GM12878 (cell line): ENCODE measurements at regions not wholly inside any gene's neighbourhood (a gene's known extent, or its start where the extent isn't known, plus 50 kb on each side); places are given as distances from the start of the nearest gene placed in this dataset.

Experiments
- ATAC-seq: fragments of 200-7000 bp; cut with Tn5 transposase; 3 replicates; pipeline ENCODE4 v1.9.1; 2020; ENCODE audit warnings: mild to moderate bottlenecking, moderate library complexity
- BruUV-seq: library from RNA; stranded (reverse); fragments of 400-500 nt; replicated peaks from 2 replicates; lab custom pipeline; 2021; lab: Mats Ljungman, UMichigan
- CTCF ChIA-PET: fragments of 300-600 bp; sonication (Branson Sonifier 250); formaldehyde crosslinking; extraction: SDS; loops from one replicate; lab custom pipeline; 2021; ENCODE audit warnings: inconsistent platforms; lab: Yijun Ruan, JAX
- POLR2A ChIA-PET: fragments of 350-600 bp; formaldehyde crosslinking; extraction: SDS; loops from one replicate; lab custom pipeline; 2021; ENCODE audit warnings: inconsistent platforms; lab: Charles Lee
- RAD21 ChIA-PET: fragments of 300-600 bp; sonication (Branson Sonifier 250); formaldehyde crosslinking; loops from one replicate; lab custom pipeline; 2023; ENCODE audit warnings: antibody characterized with exemption; ENCODE audit not compliant: unreplicated experiment; lab: Charles Lee
- SMC1A ChIA-PET: fragments of 300-600 bp; sonication (Branson Sonifier 250); formaldehyde crosslinking; loops from one replicate; lab custom pipeline; 2023; ENCODE audit not compliant: unreplicated experiment, uncharacterized antibody; lab: Charles Lee
- DNase-seq: peaks from one replicate; pipeline ENCODE4 v3.0.0-alpha.2; 2011; ENCODE audit warnings: low read depth, low spot score
- FAIRE-seq: peaks from 3 replicates; lab custom pipeline; 2011; peaks lifted over from hg19 to GRCh38; lab: Jason Lieb, UNC
- H2AFZ ChIP-seq: 2 replicates; pipeline ENCODE4 v1.6.0; 2011; ENCODE audit warnings: low read depth, low read length, control low read depth; ENCODE audit not compliant: control insufficient read depth
- H3K27ac ChIP-seq: 2 replicates; pipeline ENCODE4 v1.5.1; 2011; ENCODE audit warnings: control low read depth; ENCODE audit not compliant: control insufficient read depth, insufficient read depth
- H3K27me3 ChIP-seq, 2 experiments: replicated peaks in 1 of 2; 2 replicates each; pipeline versions ENCODE4 v1.6.0 to v1.6.1; 2011; ENCODE audit warnings: low read length in 1 of 2; ENCODE audit not compliant: control insufficient read depth in 2 of 2, insufficient read depth in 2 of 2
- H3K36me3 ChIP-seq, 2 experiments: 2 replicates each; pipeline ENCODE4 v1.5.1; 2011; ENCODE audit warnings: low read length in 1 of 2; ENCODE audit not compliant: control insufficient read depth in 2 of 2, insufficient read depth in 2 of 2
- H3K4me1 ChIP-seq: 2 replicates; pipeline ENCODE4 v1.6.1; 2011; ENCODE audit warnings: mild to moderate bottlenecking, low read length, moderate library complexity, mixed read lengths; ENCODE audit not compliant: control insufficient read depth, insufficient read depth
- H3K4me2 ChIP-seq: 2 replicates; pipeline ENCODE4 v1.6.0; 2011; ENCODE audit warnings: control low read depth; ENCODE audit not compliant: control insufficient read depth, insufficient read depth
- H3K4me3 ChIP-seq: fragments of 200-600 bp; sonication (generic); 2 replicates; pipeline ENCODE4 v1.5.1; 2016
- H3K79me2 ChIP-seq: 2 replicates; pipeline ENCODE4 v1.6.0; 2011; ENCODE audit warnings: low read length; ENCODE audit not compliant: control insufficient read depth, insufficient read depth
- H3K9ac ChIP-seq: 2 replicates; pipeline ENCODE4 v1.8.0; 2011; ENCODE audit warnings: low read length, control low read depth, mixed read lengths; ENCODE audit not compliant: control insufficient read depth, insufficient read depth
- H3K9me3 ChIP-seq: replicated peaks from 3 replicates; pipeline ENCODE4 v1.5.1; 2011; ENCODE audit warnings: mild to moderate bottlenecking, low read length; ENCODE audit not compliant: control insufficient read depth, insufficient read depth
- H4K20me1 ChIP-seq: 2 replicates; pipeline ENCODE4 v1.6.0; 2011; ENCODE audit not compliant: control insufficient read depth, insufficient read depth
- BCLAF1 ChIP-seq: fragments of 450-650 bp; IDR thresholded peaks from 2 replicates; pipeline ENCODE4 v1.6.1; 2017; ENCODE audit warnings: antibody characterized with exemption, mild to moderate bottlenecking, moderate library complexity
- E2F4 ChIP-seq: IDR thresholded peaks from 2 replicates; pipeline ENCODE4 v1.6.1; 2012; ENCODE audit warnings: low read depth, low read length, improper control_type of control experiment
- GATAD2B ChIP-seq: fragments of 450-650 bp; conservative IDR thresholded peaks from 2 replicates; pipeline ENCODE4 v1.6.1; 2017; ENCODE audit warnings: low read depth, mild to moderate bottlenecking, moderate library complexity
- IKZF1 ChIP-seq: fragments of 450-650 bp; conservative IDR thresholded peaks from 2 replicates; pipeline ENCODE4 v1.6.1; 2017; ENCODE audit warnings: antibody characterized with exemption, mild to moderate bottlenecking
- IRF4 ChIP-seq: IDR thresholded peaks from 2 replicates; pipeline ENCODE4 v1.6.1; 2011; ENCODE audit warnings: low read depth, low read length
- POLR2AphosphoS2 ChIP-seq: IDR thresholded peaks from 2 replicates; pipeline ENCODE4 v1.6.1; 2011; ENCODE audit warnings: low read depth, mild to moderate bottlenecking, low read length, improper control_type of control experiment, moderate library complexity
- RELA ChIP-seq: fragments of 450-650 bp; IDR thresholded peaks from 2 replicates; pipeline ENCODE4 v1.8.0; 2014; ENCODE audit warnings: borderline replicate concordance; ENCODE audit not compliant: partially characterized antibody
- RFX5 ChIP-seq: IDR thresholded peaks from 2 replicates; pipeline ENCODE4 v1.6.1; 2011; ENCODE audit warnings: low read depth, low read length, improper control_type of control experiment
- RUNX3 ChIP-seq: IDR thresholded peaks from 2 replicates; pipeline ENCODE4 v1.6.1; 2012; ENCODE audit warnings: low read length, inconsistent platforms
- SPI1 ChIP-seq: IDR thresholded peaks from 2 replicates; pipeline ENCODE4 v1.6.1; 2011; ENCODE audit warnings: low read depth, mild to moderate bottlenecking, low read length, moderate library complexity, borderline replicate concordance; ENCODE audit not compliant: insufficient read depth
- ZNF274 ChIP-seq: IDR thresholded peaks from one replicate; pipeline ENCODE4 v1.8.0; 2011; ENCODE audit not compliant: insufficient read length, insufficient read depth
- WGBS: methylation state at CpG from one replicate; pipeline ENCODE4 v1.1.6; 2016; ENCODE audit warnings: low lambda C conversion rate; ENCODE audit not compliant: insufficient replicate concordance, insufficient coverage; ENCODE audit errors: missing lambda C conversion rate; 5-methylcytosine and 5-hydroxymethylcytosine counted together
- in situ Hi-C: fragments of 300-500 bp; cut with MboI; formaldehyde crosslinking; loops from 9 replicates; pipeline ENCODE4 v1.14.3; 2018; ENCODE audit warnings: mixed read lengths
- intact Hi-C: fragments of 100-400 bp; cut with micrococcal nuclease; formaldehyde crosslinking; loops from one replicate; pipeline ENCODE4 v1.14.2; 2022; ENCODE audit not compliant: unreplicated experiment

DNA sequence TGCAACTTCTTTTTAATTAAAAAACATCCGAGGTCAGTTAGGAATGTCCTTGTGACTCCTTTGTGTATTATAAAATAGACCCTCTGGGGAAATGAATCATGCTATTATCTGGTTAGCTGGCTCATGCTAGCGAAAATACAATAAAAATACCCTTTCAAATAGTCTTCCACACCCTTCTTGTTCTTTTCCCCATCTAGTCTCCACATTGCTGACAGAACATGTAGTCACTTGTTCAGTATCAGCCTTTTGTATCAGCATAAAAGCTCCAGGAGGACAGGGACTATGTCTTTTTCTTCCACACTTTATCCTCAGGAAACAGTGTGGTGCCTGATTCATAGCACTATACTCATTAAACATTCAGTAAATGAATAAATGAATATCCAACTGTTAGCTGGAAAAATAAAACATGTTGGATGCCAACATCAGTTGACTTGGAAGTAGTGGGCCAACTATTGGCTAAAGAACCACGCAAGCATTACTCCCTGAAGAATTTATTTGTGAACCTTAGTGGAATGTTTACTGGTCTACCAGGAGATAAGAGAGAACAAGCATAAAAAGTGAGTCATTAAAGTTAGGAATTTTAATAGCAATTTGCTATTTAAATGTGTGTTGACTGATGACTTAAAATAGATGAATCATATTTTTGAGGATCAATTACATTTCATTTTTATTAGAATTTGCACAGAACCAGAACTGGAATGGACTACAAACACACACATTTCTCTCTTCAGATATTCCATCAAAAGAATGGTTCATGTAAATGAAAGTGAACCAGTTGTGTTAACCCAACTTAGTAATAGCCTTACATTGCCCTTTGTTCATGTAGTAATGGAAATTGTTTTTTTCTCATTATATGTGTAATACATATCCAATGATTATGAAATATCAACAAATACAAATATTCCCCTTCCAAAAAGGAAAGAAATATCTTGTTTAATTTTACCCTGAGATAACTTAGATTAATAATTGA lies 129.6 kb downstream of the DKK1 start:
- FAIRE-seq (no peak), DNase-seq (no peak), ATAC-seq (no peak)
- no peaks in the 10 kb centered on the region for H3K4me1 ChIP-seq
- WGBS: 13% methylated on average over 3 of the region's 3 CpGs
- H2AFZ ChIP-seq: no peak overlapping the region
- H4K20me1 ChIP-seq: no peaks in the 10 kb centered on the region
- POLR2A ChIA-PET: no interaction called here
- H3K79me2 ChIP-seq: no peaks in the 10 kb centered on the region
- intact Hi-C loops: no loop called here
- CTCF ChIA-PET: no interaction called here
- H3K4me2 ChIP-seq: no peak overlapping the region
- H3K9ac ChIP-seq: no peak overlapping the region
- in situ Hi-C loops: no loop called here
- no peak overlapping the region for H3K27ac ChIP-seq
- SMC1A ChIA-PET: no interaction called here
- H3K27me3 ChIP-seq: no peaks in the 10 kb centered on the region
- no peak for TF ChIP-seq RFX5
- no peak for TF ChIP-seq GATAD2B
- no peak for TF ChIP-seq E2F4
- no peak for TF ChIP-seq BCLAF1
- no peak for TF ChIP-seq IKZF1
- no peak for TF ChIP-seq RELA
- TF ChIP-seq IRF4: no peak
- no peak for TF ChIP-seq POLR2AphosphoS2
- no peak for TF ChIP-seq ZNF274
- TF ChIP-seq RUNX3: no peak
- no peak for TF ChIP-seq SPI1
- H3K36me3 ChIP-seq: no peaks in the 10 kb centered on the region
- H3K4me3 ChIP-seq: no peak overlapping the region
- H3K9me3 ChIP-seq: no peaks in the 10 kb centered on the region
- RAD21 ChIA-PET: no interaction called here
- no TSS peak for BruUV-seq
